Activated naive CD4-positive, alpha-beta T cell treated with anti-CD3 and anti-CD28 coated beads for 36 hours (primary cell): ENCODE measurements at regions not wholly inside any gene's neighbourhood (a gene's known extent, or its start where the extent isn't known, plus 50 kb on each side); places are given as distances from the start of the nearest gene placed in this dataset.

Source experiments
- CTCF ChIA-PET: fragments of 350-600 bp; sonication (Branson Sonifier 250); formaldehyde crosslinking; loops from one replicate; lab custom pipeline; 2021; ENCODE audit warnings: antibody characterized with exemption; lab: Charles Lee
- DNase-seq: peaks from one replicate; pipeline ENCODE4 v3.0.0-alpha.2; 2020
- H3K27ac Mint-ChIP-seq: one replicate; pipeline ENCODE4 v1.8.0; 2021; ENCODE audit warnings: mild to moderate bottlenecking, mixed read lengths
- H3K27me3 Mint-ChIP-seq: one replicate; pipeline ENCODE4 v1.8.0; 2021; ENCODE audit warnings: low read depth, mixed read lengths
- H3K36me3 Mint-ChIP-seq: one replicate; pipeline ENCODE4 v1.8.0; 2021; ENCODE audit warnings: low read depth, mixed read lengths
- H3K4me1 Mint-ChIP-seq: one replicate; pipeline ENCODE4 v1.8.0; 2021; ENCODE audit warnings: low read depth, mixed read lengths
- H3K4me3 Mint-ChIP-seq: one replicate; pipeline ENCODE4 v1.8.0; 2021; ENCODE audit warnings: mild to moderate bottlenecking, moderate library complexity, mixed read lengths
- H3K9me3 Mint-ChIP-seq: one replicate; pipeline ENCODE4 v1.8.0; 2021; ENCODE audit warnings: mixed read lengths
- intact Hi-C: fragments of 100-400 bp; cut with micrococcal nuclease; formaldehyde crosslinking; loops from one replicate; pipeline ENCODE4 v1.15.1; 2023

DNA sequence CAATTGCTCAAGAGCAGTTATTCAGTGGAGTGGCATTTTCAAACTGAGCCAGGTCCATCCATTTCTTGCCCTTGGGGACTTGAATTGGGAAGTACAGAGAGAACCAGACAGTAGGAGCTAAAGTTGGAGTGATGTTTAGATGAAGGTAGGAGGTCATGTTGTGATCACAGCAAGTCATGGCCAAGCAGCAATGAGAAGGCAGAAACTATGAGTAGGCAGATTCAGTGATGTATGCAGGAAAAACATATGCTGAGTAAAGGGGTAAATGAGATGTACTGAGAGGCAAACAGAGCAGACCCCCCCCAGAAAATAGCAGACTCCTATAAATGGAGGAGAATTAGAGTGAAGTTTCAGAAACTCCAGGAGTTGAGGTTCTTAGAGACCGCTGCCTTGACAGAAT, 95.8 kb downstream of the PERP start:
- no peaks in the 10 kb centered on the region for H3K36me3 Mint-ChIP-seq
- H3K4me3 Mint-ChIP-seq: no peak overlapping the region
- H3K27ac Mint-ChIP-seq: no peak overlapping the region
- H3K4me1 Mint-ChIP-seq: peaks cover 5% of the 10 kb centered on the region
- no peaks in the 10 kb centered on the region for H3K27me3 Mint-ChIP-seq
- CTCF ChIA-PET: no interaction called here
- no peaks in the 10 kb centered on the region for H3K9me3 Mint-ChIP-seq
- intact Hi-C loops: no loop called here
- no peak for DNase-seq

DNA sequence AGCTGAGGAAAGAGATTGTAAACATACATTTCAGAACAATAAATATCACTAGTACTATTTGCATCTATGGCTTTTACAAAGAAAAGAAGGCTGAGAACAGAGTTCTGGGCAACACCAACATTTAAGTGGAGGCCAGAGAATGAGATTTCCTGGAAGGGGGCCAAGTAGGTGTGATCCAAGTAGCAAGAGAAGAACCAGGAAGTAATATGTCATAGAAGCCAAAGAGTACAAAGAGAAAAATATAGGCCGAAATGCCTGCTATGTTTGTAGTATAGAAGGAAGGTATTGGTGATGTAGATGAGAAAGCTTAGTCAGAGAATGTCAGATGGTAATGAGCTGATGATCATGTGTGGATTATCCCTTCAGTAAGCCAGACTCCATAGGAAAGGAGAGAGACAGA, 94.5 kb downstream of the PERP start:
- Mint-ChIP-seq H3K27ac (no peak overlapping the region), H3K36me3 (no peaks in the 10 kb centered on the region), H3K4me1 (no peaks in the 10 kb centered on the region), H3K4me3 (no peak overlapping the region), H3K27me3 (peaks cover 3% of the 10 kb centered on the region), H3K9me3 (no peaks in the 10 kb centered on the region)
- CTCF ChIA-PET: interaction anchor here (0.6 to 1.5 kb wide), 6 partner anchors 12 to 1122 kb away, joined by 3 to 4 read pairs (median 3); no protein-coding TSS in a partner anchor
- peak; percentile 38 for DNase-seq
- intact Hi-C loops: no loop called here

DNA sequence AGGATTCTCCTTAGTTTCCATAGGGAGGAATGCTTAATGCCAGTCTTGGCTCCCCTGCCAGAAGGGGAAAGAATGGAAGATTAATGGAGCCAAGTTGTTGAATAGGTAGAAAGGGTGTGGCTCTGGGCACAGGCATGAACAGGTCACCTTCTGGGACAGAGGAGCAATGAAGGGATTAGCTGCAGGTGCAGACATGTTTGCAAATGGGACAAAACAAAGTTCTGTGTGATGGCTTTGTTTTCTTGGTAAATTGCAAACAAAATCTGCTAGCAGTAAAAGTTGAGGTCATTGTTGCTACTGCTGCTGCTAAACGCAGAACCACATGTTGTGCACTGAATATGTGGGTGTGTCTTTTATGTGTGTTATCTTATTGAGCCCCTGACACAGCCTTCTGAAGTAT, 93.3 kb downstream of the PERP start:
- Mint-ChIP-seq H3K27ac (no peak overlapping the region), H3K4me1 (no peaks in the 10 kb centered on the region), H3K27me3 (peaks cover 3% of the 10 kb centered on the region), H3K36me3 (no peaks in the 10 kb centered on the region), H3K9me3 (no peaks in the 10 kb centered on the region), H3K4me3 (no peak overlapping the region)
- no peak for DNase-seq
- CTCF ChIA-PET: interaction anchor here (0.9 kb wide), 1 partner anchor 309 kb away, joined by 3 read pairs; no protein-coding TSS in a partner anchor
- intact Hi-C loops: no loop called here

- Mint-ChIP-seq H3K4me3 (no peak overlapping the region), H3K27me3 (peaks cover 5% of the 10 kb centered on the region), H3K9me3 (no peaks in the 10 kb centered on the region), H3K4me1 (no peaks in the 10 kb centered on the region), H3K27ac (no peak overlapping the region), H3K36me3 (no peaks in the 10 kb centered on the region)
- intact Hi-C loops: no loop called here
- CTCF ChIA-PET: interaction anchor here (1.5 to 3.6 kb wide), 2 partner anchors 11 to 100 kb away, joined by 4 to 15 read pairs; no protein-coding TSS in a partner anchor
- DNase-seq: no peak
Observed at GRCh38 chr6:138017166-138017757, 90.0 kb downstream of the PERP start.

GRCh38 chr6:138018297-138018696, 88.9 kb downstream of the PERP start:
- H3K4me3 Mint-ChIP-seq: no peak overlapping the region
- no peaks in the 10 kb centered on the region for H3K4me1 Mint-ChIP-seq
- H3K27ac Mint-ChIP-seq: no peak overlapping the region
- H3K36me3 Mint-ChIP-seq: no peaks in the 10 kb centered on the region
- H3K27me3 Mint-ChIP-seq: peaks cover 5% of the 10 kb centered on the region
- no peak for DNase-seq
- intact Hi-C loops: no loop called here
- CTCF ChIA-PET: interaction anchor here (0.6 to 3.6 kb wide), 2 partner anchors 12 to 18 kb away, joined by 3 to 15 read pairs; no protein-coding TSS in a partner anchor
- H3K9me3 Mint-ChIP-seq: no peaks in the 10 kb centered on the region

- Mint-ChIP-seq H3K9me3 (no peaks in the 10 kb centered on the region), H3K4me3 (no peak overlapping the region), H3K27me3 (peaks cover 6% of the 10 kb centered on the region), H3K36me3 (no peaks in the 10 kb centered on the region), H3K27ac (no peak overlapping the region), H3K4me1 (no peaks in the 10 kb centered on the region)
- CTCF ChIA-PET: no interaction called here
- intact Hi-C loops: no loop called here
- DNase-seq: no peak
Observed at GRCh38 chr6:138025528-138025978, 81.7 kb downstream of the PERP start.

- intact Hi-C loops: no loop called here
- Mint-ChIP-seq H3K27ac (no peak overlapping the region), H3K9me3 (no peaks in the 10 kb centered on the region), H3K36me3 (no peaks in the 10 kb centered on the region), H3K4me1 (no peaks in the 10 kb centered on the region), H3K4me3 (no peak overlapping the region), H3K27me3 (peaks cover 6% of the 10 kb centered on the region)
- CTCF ChIA-PET: no interaction called here
- no peak for DNase-seq
Observed at GRCh38 chr6:138026342-138026741, 80.9 kb downstream of the PERP start.

DNA sequence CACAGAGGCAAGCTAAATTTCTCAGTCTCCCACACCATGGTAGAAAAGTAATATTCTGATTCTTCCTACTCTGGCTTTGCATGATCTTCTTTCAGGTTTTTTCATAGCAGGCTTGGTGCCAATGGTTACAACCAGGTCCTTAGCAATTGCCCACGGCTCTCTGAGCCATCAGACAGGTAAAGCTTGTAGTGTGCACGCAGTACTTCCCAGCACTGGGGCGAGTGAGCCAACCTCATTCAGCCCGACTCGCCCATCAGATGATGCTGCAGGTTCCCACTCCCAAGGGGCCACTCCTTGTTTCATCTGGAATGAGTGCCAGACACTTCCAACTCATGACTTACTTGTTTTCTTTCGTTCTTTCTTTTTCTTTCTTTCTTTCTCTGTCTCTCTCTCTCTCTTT, 78.3 kb downstream of the PERP start:
- Mint-ChIP-seq H3K4me1 (no peaks in the 10 kb centered on the region), H3K36me3 (no peaks in the 10 kb centered on the region)
- intact Hi-C loops: no loop called here

GRCh38 chr6:138030872-138031271, 76.3 kb downstream of the PERP start:
- intact Hi-C loops: no loop called here

More for the DNA sequence above, 78.3 kb downstream of the PERP start:
- DNase-seq: no peak
- Mint-ChIP-seq H3K9me3 (no peaks in the 10 kb centered on the region), H3K27me3 (peaks cover 6% of the 10 kb centered on the region), H3K27ac (no peak overlapping the region), H3K4me3 (no peak overlapping the region)
- CTCF ChIA-PET: interaction anchor here (1.0 kb wide), 1 partner anchor 21 kb away, joined by 3 read pairs; no protein-coding TSS in a partner anchor

DNA sequence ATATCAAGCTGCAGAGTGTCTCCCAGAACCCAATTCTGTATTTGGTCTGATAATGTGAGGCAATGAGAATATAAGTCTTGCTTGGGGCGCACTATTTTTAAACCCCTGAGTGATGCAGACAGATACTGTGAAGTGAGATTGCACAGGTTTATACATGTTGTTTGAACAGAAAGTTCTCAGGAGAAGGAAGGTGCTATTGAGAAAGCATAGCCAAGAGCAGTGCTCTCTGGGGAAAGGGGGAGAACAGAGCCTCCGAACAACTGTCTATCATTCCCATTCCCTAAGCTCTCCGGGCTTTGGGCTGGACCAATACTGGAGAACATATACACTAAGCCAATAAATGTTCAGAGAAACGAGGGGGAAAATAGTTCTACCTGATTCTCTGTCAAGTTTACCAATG, 75.8 kb downstream of the PERP start:
- CTCF ChIA-PET: interaction anchor here (0.7 to 1.4 kb wide), 2 partner anchors 27 to 31 kb away, joined by 3 to 9 read pairs; no protein-coding TSS in a partner anchor
- peaks cover 6% of the 10 kb centered on the region for H3K27me3 Mint-ChIP-seq

More at GRCh38 chr6:138030872-138031271, 76.3 kb downstream of the PERP start:
- H3K36me3 Mint-ChIP-seq: no peaks in the 10 kb centered on the region
- no peaks in the 10 kb centered on the region for H3K9me3 Mint-ChIP-seq
- H3K27me3 Mint-ChIP-seq: peaks cover 6% of the 10 kb centered on the region
- no peak overlapping the region for H3K4me3 Mint-ChIP-seq
- DNase-seq: no peak
- H3K4me1 Mint-ChIP-seq: no peaks in the 10 kb centered on the region
- CTCF ChIA-PET: no interaction called here
- H3K27ac Mint-ChIP-seq: no peak overlapping the region

DNA sequence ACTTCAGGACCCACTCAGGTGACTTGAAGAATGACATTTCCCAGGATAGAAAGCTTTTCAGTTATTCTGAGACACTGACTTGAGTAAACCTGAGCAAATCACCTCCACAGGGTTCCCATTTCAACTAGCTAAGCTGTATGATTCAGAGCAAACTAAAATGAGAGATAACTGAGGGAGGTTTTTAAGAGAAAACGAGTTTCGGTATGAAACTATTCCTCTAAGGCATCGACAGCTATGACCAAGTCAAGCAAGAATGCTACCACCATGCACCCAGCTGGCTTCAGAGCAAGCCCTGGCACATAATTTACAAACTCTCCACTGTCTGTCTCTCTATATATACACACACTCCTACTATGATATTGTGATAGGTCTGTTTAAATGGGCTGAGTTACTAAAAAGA, 75.4 kb downstream of the PERP start:
- intact Hi-C loops: no loop called here
- H3K36me3 Mint-ChIP-seq: no peaks in the 10 kb centered on the region
- no peaks in the 10 kb centered on the region for H3K4me1 Mint-ChIP-seq
- no peak for DNase-seq
- H3K27me3 Mint-ChIP-seq: peaks cover 6% of the 10 kb centered on the region
- H3K9me3 Mint-ChIP-seq: no peaks in the 10 kb centered on the region
- H3K4me3 Mint-ChIP-seq: no peak overlapping the region
- CTCF ChIA-PET: interaction anchor here (0.7 to 1.4 kb wide), 2 partner anchors 27 to 31 kb away, joined by 3 to 9 read pairs; no protein-coding TSS in a partner anchor
- no peak overlapping the region for H3K27ac Mint-ChIP-seq

More for the DNA sequence above, 75.8 kb downstream of the PERP start:
- intact Hi-C loops: no loop called here
- Mint-ChIP-seq H3K4me3 (no peak overlapping the region), H3K27ac (no peak overlapping the region), H3K4me1 (no peaks in the 10 kb centered on the region), H3K9me3 (no peaks in the 10 kb centered on the region), H3K36me3 (no peaks in the 10 kb centered on the region)
- no peak for DNase-seq

DNA sequence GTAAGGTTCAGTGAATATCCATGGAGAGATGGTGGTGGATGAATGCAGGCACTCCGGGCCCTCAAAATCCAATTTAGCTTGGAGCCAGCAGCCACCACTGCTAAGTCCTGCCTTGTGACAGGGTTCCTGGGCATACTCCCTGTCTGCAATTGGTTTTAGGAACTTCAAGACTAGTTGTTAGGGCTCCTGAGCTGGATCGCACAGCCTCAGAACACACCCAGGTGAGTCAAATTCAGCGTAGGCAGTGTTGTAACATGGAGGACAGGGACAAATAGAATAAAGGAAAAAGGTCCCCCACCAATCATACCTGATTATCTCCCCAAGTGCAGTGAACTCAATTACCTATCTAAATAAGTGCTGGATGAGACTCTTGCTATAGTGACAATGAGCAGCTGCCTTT, 74.6 kb downstream of the PERP start:
- CTCF ChIA-PET: interaction anchor here (0.6 to 1.4 kb wide), 2 partner anchors 28 to 251 kb away, joined by 3 to 9 read pairs; no protein-coding TSS in a partner anchor
- no peak for DNase-seq
- H3K4me3 Mint-ChIP-seq: no peak overlapping the region
- H3K27me3 Mint-ChIP-seq: peaks cover 6% of the 10 kb centered on the region
- H3K4me1 Mint-ChIP-seq: no peaks in the 10 kb centered on the region
- no peaks in the 10 kb centered on the region for H3K9me3 Mint-ChIP-seq
- no peak overlapping the region for H3K27ac Mint-ChIP-seq
- no peaks in the 10 kb centered on the region for H3K36me3 Mint-ChIP-seq
- intact Hi-C loops: no loop called here

GRCh38 chr6:138034229-138034628, 73.0 kb downstream of the PERP start:
- intact Hi-C loops: no loop called here
- Mint-ChIP-seq H3K36me3 (no peaks in the 10 kb centered on the region), H3K27me3 (no peaks in the 10 kb centered on the region), H3K9me3 (no peaks in the 10 kb centered on the region), H3K4me3 (no peak overlapping the region), H3K27ac (no peak overlapping the region), H3K4me1 (no peaks in the 10 kb centered on the region)
- no peak for DNase-seq
- CTCF ChIA-PET: interaction anchor here (0.6 kb wide), 1 partner anchor 316 kb away, joined by 4 read pairs; no protein-coding TSS in a partner anchor
